GM12891 (cell line): ENCODE measurements at regions not wholly inside any gene's neighbourhood (a gene's known extent, or its start where the extent isn't known, plus 50 kb on each side); places are given as distances from the start of the nearest gene placed in this dataset.

Source experiments
- POLR2A ChIP-seq: IDR thresholded peaks from 2 replicates; pipeline ENCODE4 v1.6.1; 2011; ENCODE audit warnings: low read depth, low read length, control low read depth
- POLR2AphosphoS5 ChIP-seq: IDR thresholded peaks from 2 replicates; pipeline ENCODE4 v1.6.1; 2011; ENCODE audit warnings: low read depth, low read length, control low read depth
- SPI1 ChIP-seq: IDR thresholded peaks from 2 replicates; pipeline ENCODE4 v1.6.1; 2011; ENCODE audit warnings: low read depth, low read length, control low read depth
- TAF1 ChIP-seq: IDR thresholded peaks from 2 replicates; pipeline ENCODE4 v1.6.1; 2011; ENCODE audit warnings: low read depth, low read length, control low read depth

DNA sequence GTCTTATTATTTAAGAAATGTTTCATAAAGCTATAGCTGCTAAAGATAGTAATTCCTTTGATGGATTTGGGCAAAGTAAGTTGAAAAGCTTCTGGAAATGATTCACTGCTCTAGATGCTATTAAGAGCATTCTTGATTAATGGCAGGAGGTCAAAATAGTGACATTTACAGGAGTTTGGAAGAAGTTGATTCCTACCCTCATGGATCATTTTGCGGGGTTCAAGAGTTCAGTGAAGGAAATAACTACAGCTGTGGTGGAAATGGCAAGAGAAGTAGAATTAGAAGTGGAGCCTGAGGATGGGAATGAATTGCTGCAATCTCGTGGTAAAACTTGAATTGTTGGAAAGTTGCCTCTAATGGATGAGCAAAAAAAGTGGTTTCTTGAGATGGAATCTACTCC lies 316.1 kb downstream of the UTRN start:
- TF ChIP-seq POLR2AphosphoS5 (no peak), POLR2A (no peak), SPI1 (no peak), TAF1 (no peak)
